Thyroid gland (tissue), 4 donors: ENCODE measurements at regions not wholly inside any gene's neighbourhood (a gene's known extent, or its start where the extent isn't known, plus 50 kb on each side); places are given as distances from the start of the nearest gene placed in this dataset.

Source experiments
- CTCF ChIP-seq, 6 experiments: fragments of 200-600 bp in 3 of 6; fragments of 450-650 bp in 3 of 6; sonication (generic) in 3 of 6; IDR thresholded peaks; one replicate each; pipeline ENCODE4 v1.5.1; 2016 to 2019; ENCODE audit warnings: antibody characterized with exemption in 6 of 6, mild to moderate bottlenecking in 2 of 6, inconsistent platforms in 1 of 6, moderate library complexity in 1 of 6
- POLR2A ChIP-seq, 2 donors: fragments of 450-650 bp; IDR thresholded peaks; one replicate each; pipeline ENCODE4 v1.6.1; 2017; ENCODE audit warnings: antibody characterized with exemption in 2 of 2, mild to moderate bottlenecking in 2 of 2, moderate library complexity in 1 of 2

- no peak for TF ChIP-seq CTCF (IDR thresholded peaks at IDR 0.05)
- TF ChIP-seq POLR2A (IDR thresholded peaks at IDR 0.05) = no peak
Observed at GRCh38 chr20:57069442-57069841, 197.0 kb downstream of the BMP7 start.
